ENCODE measurements at regions not wholly inside any gene's neighbourhood (a gene's known extent, or its start where the extent isn't known, plus 50 kb on each side); places are given as distances from the start of the nearest gene placed in this dataset.
"Not testable (repeated sequence)": the region's sequence is repeated elsewhere in the genome, so short reads cannot be mapped to it uniquely, and the experiment has no call there.

GRCh38 chr20:55135923-55136322 lies 660.5 kb downstream of the DOK5 start:
- no peak overlapping the region for H2AFZ ChIP-seq
- H3K27me3 ChIP-seq = no peaks in the 10 kb centered on the region
- H3K9me3 ChIP-seq (ENCODE audit: low read depth) = no peaks in the 10 kb centered on the region
- no peaks in the 10 kb centered on the region for H3K9me2 ChIP-seq (replicated peaks; ENCODE audit: insufficient read depth)
- 70% methylated on average over 3 of the region's 3 CpGs for WGBS (ENCODE audit: low lambda C conversion rate, missing lambda C conversion rate)
- no peak for DNase-seq (ENCODE audit: low spot score)
- H3K4me3 ChIP-seq = no peak overlapping the region
- TF ChIP-seq EZH2phosphoT487 (IDR thresholded peaks at IDR 0.05; ENCODE audit: low read depth, severe bottlenecking, unreplicated experiment) = no peak
- H3K4me1 ChIP-seq (ENCODE audit: insufficient read depth) = no peaks in the 10 kb centered on the region
- H3K27ac ChIP-seq = no peak overlapping the region
- H3K79me2 ChIP-seq = no peaks in the 10 kb centered on the region
- H4K20me1 ChIP-seq (ENCODE audit: insufficient read depth, poor library complexity, severe bottlenecking) = no peaks in the 10 kb centered on the region
- H3K36me3 ChIP-seq (replicated peaks; ENCODE audit: insufficient read depth, low read depth) = no peaks in the 10 kb centered on the region
- H3K4me2 ChIP-seq = no peak overlapping the region

DNA sequence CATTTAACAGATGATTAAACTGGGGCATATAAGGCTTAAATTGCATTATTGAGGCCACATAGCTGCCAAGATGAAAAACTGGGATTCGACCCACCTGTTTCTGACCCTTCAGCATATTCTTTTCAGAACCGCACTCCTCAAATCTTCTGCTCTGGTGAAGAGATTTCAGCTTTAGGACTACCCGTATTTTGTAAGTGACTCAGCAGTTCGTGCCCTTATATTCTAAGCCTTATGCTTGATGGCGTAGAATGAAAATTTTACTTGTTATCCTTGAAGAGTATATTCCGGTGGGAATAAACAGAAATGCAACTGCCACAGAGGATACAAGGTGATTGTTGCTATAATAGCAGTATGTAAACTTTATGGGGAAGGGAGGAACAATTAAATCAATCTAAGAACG lies 657.1 kb downstream of the DOK5 start:
- WGBS (ENCODE audit: low lambda C conversion rate, missing lambda C conversion rate) = 84% methylated on average over 7 of the region's 7 CpGs
- Histone ChIP-seq H3K9me3 (ENCODE audit: low read depth) (no peaks in the 10 kb centered on the region), H3K4me2 (no peak overlapping the region), H4K20me1 (ENCODE audit: insufficient read depth, poor library complexity, severe bottlenecking) (no peaks in the 10 kb centered on the region), H2AFZ (no peak overlapping the region), H3K36me3 (replicated peaks; ENCODE audit: insufficient read depth, low read depth) (no peaks in the 10 kb centered on the region), H3K27ac (no peak overlapping the region), H3K4me3 (no peak overlapping the region), H3K27me3 (no peaks in the 10 kb centered on the region), H3K9me2 (replicated peaks; ENCODE audit: insufficient read depth) (no peaks in the 10 kb centered on the region), H3K4me1 (ENCODE audit: insufficient read depth) (no peaks in the 10 kb centered on the region), H3K79me2 (no peaks in the 10 kb centered on the region)
- no peak for TF ChIP-seq CTCF (IDR thresholded peaks at IDR 0.05; ENCODE audit: poor library complexity)
- TF ChIP-seq EZH2phosphoT487 (IDR thresholded peaks at IDR 0.05; ENCODE audit: low read depth, severe bottlenecking, unreplicated experiment) = no peak
- TF ChIP-seq EZH2 (IDR thresholded peaks at IDR 0.05; ENCODE audit: borderline replicate concordance) = no peak
- DNase-seq (ENCODE audit: low spot score) = no peak

GRCh38 chr20:55117577-55117976 lies 642.2 kb downstream of the DOK5 start:
- H3K36me3 ChIP-seq (replicated peaks; ENCODE audit: insufficient read depth, low read depth); H3K27ac ChIP-seq; H3K9me3 ChIP-seq (ENCODE audit: low read depth); H3K4me1 ChIP-seq (ENCODE audit: insufficient read depth); DNase-seq (ENCODE audit: low spot score); H4K20me1 ChIP-seq (ENCODE audit: insufficient read depth, poor library complexity, severe bottlenecking); H3K27me3 ChIP-seq; H3K4me2 ChIP-seq; H2AFZ ChIP-seq; H3K79me2 ChIP-seq; H3K4me3 ChIP-seq; H3K9me2 ChIP-seq (replicated peaks; ENCODE audit: insufficient read depth): not testable (repeated sequence)
- 72% methylated on average over 4 of the region's 4 CpGs for WGBS (ENCODE audit: low lambda C conversion rate, missing lambda C conversion rate)

GRCh38 chr20:55116598-55116997 lies 641.2 kb downstream of the DOK5 start:
- no peak overlapping the region for H3K4me3 ChIP-seq
- H3K27me3 ChIP-seq = no peaks in the 10 kb centered on the region
- H3K36me3 ChIP-seq (replicated peaks; ENCODE audit: insufficient read depth, low read depth) = no peaks in the 10 kb centered on the region
- no peak for DNase-seq (ENCODE audit: low spot score)
- H3K4me1 ChIP-seq (ENCODE audit: insufficient read depth) = no peaks in the 10 kb centered on the region
- WGBS (ENCODE audit: low lambda C conversion rate, missing lambda C conversion rate) = 89% methylated on average over 4 of the region's 4 CpGs
- TF ChIP-seq EZH2phosphoT487 (IDR thresholded peaks at IDR 0.05; ENCODE audit: low read depth, severe bottlenecking, unreplicated experiment) (no peak), EZH2 (IDR thresholded peaks at IDR 0.05; ENCODE audit: borderline replicate concordance) (no peak), CTCF (IDR thresholded peaks at IDR 0.05; ENCODE audit: poor library complexity) (no peak)
- H3K27ac ChIP-seq = no peak overlapping the region
- H2AFZ ChIP-seq = no peak overlapping the region
- H4K20me1 ChIP-seq (ENCODE audit: insufficient read depth, poor library complexity, severe bottlenecking) = no peaks in the 10 kb centered on the region
- H3K9me3 ChIP-seq (ENCODE audit: low read depth) = no peaks in the 10 kb centered on the region
- H3K9me2 ChIP-seq (replicated peaks; ENCODE audit: insufficient read depth) = no peaks in the 10 kb centered on the region
- H3K4me2 ChIP-seq = no peak overlapping the region
- H3K79me2 ChIP-seq = no peaks in the 10 kb centered on the region

DNA sequence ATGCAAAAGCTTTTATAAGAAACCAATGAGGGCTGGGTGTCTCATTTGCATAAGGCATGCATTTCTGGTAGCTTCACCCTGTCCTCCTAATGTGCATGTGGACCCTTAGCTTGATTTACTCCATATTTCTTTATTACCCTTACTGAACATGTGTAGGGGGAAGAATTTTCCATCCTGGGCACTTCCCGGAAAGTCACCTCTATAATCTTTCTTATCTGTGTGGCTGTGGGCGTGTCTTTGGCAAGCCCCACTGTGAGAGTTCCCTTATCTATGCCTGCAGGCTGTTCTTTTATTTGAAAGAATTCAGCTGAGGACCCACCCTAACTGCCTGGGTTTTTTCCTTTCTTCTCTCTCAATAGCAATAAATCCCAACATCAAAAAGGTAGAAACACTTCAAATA lies 627.8 kb downstream of the DOK5 start:
- Histone ChIP-seq H2AFZ (no peak overlapping the region), H3K79me2 (no peaks in the 10 kb centered on the region), H3K36me3 (replicated peaks; ENCODE audit: insufficient read depth, low read depth) (no peaks in the 10 kb centered on the region), H3K4me3 (no peak overlapping the region), H3K27ac (no peak overlapping the region), H3K27me3 (no peaks in the 10 kb centered on the region), H3K4me2 (no peak overlapping the region), H3K4me1 (ENCODE audit: insufficient read depth) (no peaks in the 10 kb centered on the region), H3K9me3 (ENCODE audit: low read depth) (no peaks in the 10 kb centered on the region), H4K20me1 (ENCODE audit: insufficient read depth, poor library complexity, severe bottlenecking) (no peaks in the 10 kb centered on the region), H3K9me2 (replicated peaks; ENCODE audit: insufficient read depth) (no peaks in the 10 kb centered on the region)
- WGBS (ENCODE audit: low lambda C conversion rate, missing lambda C conversion rate) = 16% methylated on average over 2 of the region's 2 CpGs
- peak; percentile 50 for DNase-seq (ENCODE audit: low spot score)
- TF ChIP-seq EZH2 (IDR thresholded peaks at IDR 0.05; ENCODE audit: borderline replicate concordance) (no peak), EZH2phosphoT487 (IDR thresholded peaks at IDR 0.05; ENCODE audit: low read depth, severe bottlenecking, unreplicated experiment) (no peak), CTCF (IDR thresholded peaks at IDR 0.05; ENCODE audit: poor library complexity) (no peak)
